Ishikawa (cell line): ENCODE measurements at regions not wholly inside any gene's neighbourhood (a gene's known extent, or its start where the extent isn't known, plus 50 kb on each side); places are given as distances from the start of the nearest gene placed in this dataset.

Experiments used
- CEBPB ChIP-seq: IDR thresholded peaks from 2 replicates; pipeline ENCODE4 v1.6.1; 2012
- CREB1 ChIP-seq: IDR thresholded peaks from 2 replicates; pipeline ENCODE4 v1.6.1; 2012; ENCODE audit warnings: low read depth
- EP300 ChIP-seq: IDR thresholded peaks from 2 replicates; pipeline ENCODE4 v1.6.1; 2012; ENCODE audit warnings: borderline replicate concordance
- MAX ChIP-seq: IDR thresholded peaks from 2 replicates; pipeline ENCODE4 v1.6.1; 2012
- RAD21 ChIP-seq: IDR thresholded peaks from 2 replicates; pipeline ENCODE4 v1.6.1; 2012; ENCODE audit warnings: low read depth
- TAF1 ChIP-seq: IDR thresholded peaks from 2 replicates; pipeline ENCODE4 v1.6.1; 2012; ENCODE audit warnings: low read depth, mild to moderate bottlenecking
- TCF12 ChIP-seq: IDR thresholded peaks from 2 replicates; pipeline ENCODE4 v1.6.1; 2012; ENCODE audit warnings: low read depth
- YY1 ChIP-seq: IDR thresholded peaks from 2 replicates; pipeline ENCODE4 v1.6.1; 2012; ENCODE audit warnings: low read depth
- TF ChIP-seq, protein P1 (sequence below): IDR thresholded peaks from 2 replicates; pipeline ENCODE4 v1.6.1; 2012; ENCODE audit warnings: low read depth, mild to moderate bottlenecking

DNA sequence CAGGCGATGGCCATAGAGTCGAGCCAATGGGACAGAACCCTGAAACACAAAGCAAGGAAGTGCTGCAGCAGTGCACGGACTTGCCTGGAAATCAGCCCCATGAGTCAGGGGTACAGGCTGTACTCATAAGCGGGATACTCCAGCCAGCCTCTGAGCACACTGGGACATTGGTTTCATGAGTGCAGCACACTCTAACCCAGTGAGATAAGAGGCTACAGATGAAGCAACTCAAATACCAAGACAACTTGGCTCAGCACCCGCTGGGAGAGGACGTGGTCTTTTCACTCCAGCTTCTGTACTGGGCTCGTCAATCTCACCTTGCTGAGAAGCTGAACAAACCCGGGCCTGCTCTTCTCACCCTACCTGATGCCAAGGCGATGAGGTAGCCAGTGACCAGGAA lies 98.2 kb downstream of the AXIN2 start:
- TF ChIP-seq TCF12: no peak
- TF ChIP-seq YY1: no peak
- no peak for TF ChIP-seq CEBPB
- TF ChIP-seq EP300: no peak
- TF ChIP-seq TAF1: no peak
- no peak for TF ChIP-seq CREB1
- TF ChIP-seq RAD21: no peak
- TF ChIP-seq MAX: no peak
- TF ChIP-seq, protein P1, sequence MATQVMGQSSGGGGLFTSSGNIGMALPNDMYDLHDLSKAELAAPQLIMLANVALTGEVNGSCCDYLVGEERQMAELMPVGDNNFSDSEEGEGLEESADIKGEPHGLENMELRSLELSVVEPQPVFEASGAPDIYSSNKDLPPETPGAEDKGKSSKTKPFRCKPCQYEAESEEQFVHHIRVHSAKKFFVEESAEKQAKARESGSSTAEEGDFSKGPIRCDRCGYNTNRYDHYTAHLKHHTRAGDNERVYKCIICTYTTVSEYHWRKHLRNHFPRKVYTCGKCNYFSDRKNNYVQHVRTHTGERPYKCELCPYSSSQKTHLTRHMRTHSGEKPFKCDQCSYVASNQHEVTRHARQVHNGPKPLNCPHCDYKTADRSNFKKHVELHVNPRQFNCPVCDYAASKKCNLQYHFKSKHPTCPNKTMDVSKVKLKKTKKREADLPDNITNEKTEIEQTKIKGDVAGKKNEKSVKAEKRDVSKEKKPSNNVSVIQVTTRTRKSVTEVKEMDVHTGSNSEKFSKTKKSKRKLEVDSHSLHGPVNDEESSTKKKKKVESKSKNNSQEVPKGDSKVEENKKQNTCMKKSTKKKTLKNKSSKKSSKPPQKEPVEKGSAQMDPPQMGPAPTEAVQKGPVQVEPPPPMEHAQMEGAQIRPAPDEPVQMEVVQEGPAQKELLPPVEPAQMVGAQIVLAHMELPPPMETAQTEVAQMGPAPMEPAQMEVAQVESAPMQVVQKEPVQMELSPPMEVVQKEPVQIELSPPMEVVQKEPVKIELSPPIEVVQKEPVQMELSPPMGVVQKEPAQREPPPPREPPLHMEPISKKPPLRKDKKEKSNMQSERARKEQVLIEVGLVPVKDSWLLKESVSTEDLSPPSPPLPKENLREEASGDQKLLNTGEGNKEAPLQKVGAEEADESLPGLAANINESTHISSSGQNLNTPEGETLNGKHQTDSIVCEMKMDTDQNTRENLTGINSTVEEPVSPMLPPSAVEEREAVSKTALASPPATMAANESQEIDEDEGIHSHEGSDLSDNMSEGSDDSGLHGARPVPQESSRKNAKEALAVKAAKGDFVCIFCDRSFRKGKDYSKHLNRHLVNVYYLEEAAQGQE: no peak
